Left lobe of liver (tissue), 2 donors: ENCODE measurements at regions not wholly inside any gene's neighbourhood (a gene's known extent, or its start where the extent isn't known, plus 50 kb on each side); places are given as distances from the start of the nearest gene placed in this dataset.
"Not testable (repeated sequence)": the region's sequence is repeated elsewhere in the genome, so short reads cannot be mapped to it uniquely, and the experiment has no call there.

Experiments
- ATAC-seq: fragments of 200-7000 bp; cut with Tn5 transposase; one replicate; pipeline ENCODE4 v1.9.1; 2020; ENCODE audit warnings: mild to moderate bottlenecking, moderate library complexity
- DNase-seq: peaks from one replicate; pipeline ENCODE4 v3.0.0-alpha.2; 2020; ENCODE audit warnings: low spot score
- donor health status: DM: no; HTN: no; CAD: no; lungs with moderate emphysema.
- donor health status: DM: no; HTN: yes; CAD: no.

GRCh38 chr2:114371721-114372120 is 70.7 kb upstream of the DPP10 start:
- not testable (repeated sequence) for DNase-seq, ATAC-seq

GRCh38 chr2:114373591-114373990 is 68.8 kb upstream of the DPP10 start:
- ATAC-seq = no peak

GRCh38 chr2:114384441-114384840 is 58.0 kb upstream of the DPP10 start:
- no peak for ATAC-seq
- no peak for DNase-seq

More at GRCh38 chr2:114373591-114373990, 68.8 kb upstream of the DPP10 start:
- DNase-seq = no peak

- ATAC-seq (no peak), DNase-seq (no peak)
Measured at GRCh38 chr2:114389021-114389420, 53.4 kb upstream of the DPP10 start.
